GM21447 (cell line): ENCODE measurements at regions not wholly inside any gene's neighbourhood (a gene's known extent, or its start where the extent isn't known, plus 50 kb on each side); places are given as distances from the start of the nearest gene placed in this dataset.
"Not testable (repeated sequence)": the region's sequence is repeated elsewhere in the genome, so short reads cannot be mapped to it uniquely, and the experiment has no call there.

Source experiments
- ATAC-seq: cut with Tn5 transposase; IDR thresholded peaks from one replicate; pipeline ENCODE4 v1.9.1; 2021; ENCODE audit not compliant: unreplicated experiment

DNA sequence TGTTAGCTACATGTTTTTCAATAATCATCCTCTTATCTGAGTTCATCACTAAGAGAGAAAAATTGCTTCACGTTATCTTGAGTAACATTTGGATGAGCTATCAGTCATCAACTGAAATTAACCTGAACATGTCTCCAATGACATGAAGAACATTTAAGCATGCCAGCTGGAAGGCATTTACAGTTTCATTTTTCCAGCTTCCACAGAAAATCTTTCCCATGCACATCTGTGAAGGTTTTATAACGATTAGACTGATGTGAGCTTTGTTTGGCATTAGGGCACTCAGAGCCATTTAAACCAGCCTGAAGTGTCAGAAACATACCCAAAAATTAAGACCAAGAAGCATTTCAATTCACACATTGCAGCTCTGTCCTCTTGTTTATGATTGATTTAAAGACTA, 235.8 kb upstream of the ARHGEF26 start:
- ATAC-seq: no peak

DNA sequence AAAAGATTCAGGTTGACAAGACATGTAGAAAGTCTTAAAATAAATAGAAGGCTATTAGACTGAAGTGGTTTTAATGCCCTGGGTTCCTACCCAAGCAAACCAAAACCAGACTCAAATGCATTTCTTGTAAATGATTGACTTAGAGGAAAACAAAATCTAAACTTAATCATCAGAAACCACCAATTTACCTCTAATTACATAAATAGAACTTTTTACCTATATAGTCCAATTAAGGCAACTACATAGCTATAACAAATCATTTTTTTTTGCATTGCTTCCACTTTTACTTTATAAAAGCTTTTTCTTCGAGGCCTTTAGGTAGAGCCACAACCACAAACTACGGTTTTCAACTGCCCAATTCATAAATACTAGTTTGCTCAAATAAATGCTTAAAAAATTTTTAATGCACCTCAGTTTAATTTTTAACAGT, 231.3 kb upstream of the ARHGEF26 start:
- no peak for ATAC-seq

GRCh38 chr3:153892126-153892525, 229.1 kb upstream of the ARHGEF26 start:
- no peak for ATAC-seq

DNA sequence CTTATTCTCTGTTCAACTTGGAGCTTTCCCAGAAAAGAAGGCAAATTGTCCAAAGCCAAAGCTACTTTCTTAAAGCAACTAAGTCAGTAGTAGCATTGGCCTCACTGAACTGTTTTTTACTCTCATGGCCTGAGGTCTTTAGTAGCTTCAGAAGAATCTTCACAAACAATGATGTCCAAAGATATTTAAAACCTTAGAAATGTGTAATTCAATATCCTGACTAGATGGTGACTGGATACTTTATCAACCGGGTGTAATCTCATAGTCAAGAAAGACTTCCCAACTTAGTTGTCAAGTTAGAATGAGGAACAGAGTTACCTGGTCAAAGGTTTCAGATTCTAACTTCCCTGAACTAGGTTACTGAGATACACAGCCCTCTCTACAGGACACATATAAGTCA, 226.3 kb upstream of the ARHGEF26 start:
- ATAC-seq: no peak

GRCh38 chr3:153896197-153896596, 225.0 kb upstream of the ARHGEF26 start:
- no peak for ATAC-seq

GRCh38 chr3:153897025-153897723, 224.0 kb upstream of the ARHGEF26 start:
- ATAC-seq: peak; percentile 78

- peak; percentile 73 for ATAC-seq
These were observed 223.3 kb upstream of the ARHGEF26 start for GRCh38 chr3:153897842-153898241.

- no peak for ATAC-seq
These were observed 220.0 kb upstream of the ARHGEF26 start for GRCh38 chr3:153901152-153901551.

DNA sequence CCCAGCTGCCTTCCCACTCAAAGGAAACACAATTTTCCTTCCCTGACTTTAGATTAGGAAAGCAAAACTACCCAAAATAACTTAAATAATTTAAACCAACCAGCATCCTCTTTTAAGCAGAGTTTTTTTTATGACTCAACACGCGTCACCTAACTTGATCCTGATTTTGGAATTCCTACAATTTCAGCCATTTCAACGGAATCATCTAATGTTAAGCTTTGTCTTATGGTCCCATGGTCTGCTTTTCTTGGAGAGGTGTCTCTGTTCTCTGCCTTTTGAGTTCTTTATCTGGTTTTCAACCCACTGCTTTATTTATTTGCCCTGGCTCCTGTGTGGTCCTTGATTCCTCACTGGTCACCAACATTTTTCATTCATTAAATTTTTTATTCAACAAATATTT, 219.2 kb upstream of the ARHGEF26 start:
- no peak for ATAC-seq

- ATAC-seq: peak; percentile 76
These were observed 217.8 kb upstream of the ARHGEF26 start for GRCh38 chr3:153903430-153903829.

GRCh38 chr3:153906366-153906765, 214.8 kb upstream of the ARHGEF26 start:
- ATAC-seq: no peak

GRCh38 chr3:153910387-153910786, 210.8 kb upstream of the ARHGEF26 start:
- ATAC-seq: no peak

DNA sequence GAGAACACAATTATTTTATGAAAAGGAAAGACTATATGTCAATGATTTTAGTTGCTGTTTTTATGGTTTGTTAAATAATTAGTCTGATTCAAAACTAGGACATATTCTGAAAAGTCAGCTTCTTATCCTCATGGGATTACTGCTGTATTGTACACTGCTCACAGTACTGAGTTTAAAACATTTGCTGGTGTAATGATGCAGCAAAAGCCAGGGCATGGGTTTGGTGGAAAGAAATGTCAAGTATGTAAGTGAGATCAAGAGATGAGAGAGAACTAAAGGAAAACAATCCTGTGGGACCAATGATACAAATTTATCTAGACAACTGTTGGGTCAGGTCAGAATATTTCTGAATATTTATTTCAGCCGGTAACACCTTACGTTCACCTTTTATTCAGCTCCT, 210.1 kb upstream of the ARHGEF26 start:
- ATAC-seq: no peak

DNA sequence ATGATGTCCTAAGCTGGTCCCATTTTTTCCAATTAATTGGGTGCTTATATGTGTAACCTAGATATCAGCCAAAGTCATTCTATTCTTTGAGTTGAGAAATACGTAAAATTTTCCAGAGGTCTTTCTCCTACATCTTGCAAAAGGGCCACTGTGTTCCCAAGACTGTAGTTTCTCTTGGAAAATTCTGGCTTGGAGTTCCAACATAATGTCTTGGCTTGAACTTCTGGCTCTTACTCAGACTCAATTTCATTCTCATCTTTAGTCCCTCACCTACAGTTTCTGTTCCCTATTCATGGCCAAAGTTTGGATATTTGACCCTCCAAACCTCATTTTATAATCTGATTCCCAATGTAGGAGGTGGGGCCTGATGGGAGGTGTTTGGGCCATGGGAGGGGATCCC, 201.4 kb upstream of the ARHGEF26 start:
- ATAC-seq: no peak

GRCh38 chr3:153921826-153922225, 199.4 kb upstream of the ARHGEF26 start:
- no peak for ATAC-seq

- no peak for ATAC-seq
These were observed 195.2 kb upstream of the ARHGEF26 start for GRCh38 chr3:153925841-153926514.

GRCh38 chr3:153927107-153927506, 194.1 kb upstream of the ARHGEF26 start:
- ATAC-seq: no peak

DNA sequence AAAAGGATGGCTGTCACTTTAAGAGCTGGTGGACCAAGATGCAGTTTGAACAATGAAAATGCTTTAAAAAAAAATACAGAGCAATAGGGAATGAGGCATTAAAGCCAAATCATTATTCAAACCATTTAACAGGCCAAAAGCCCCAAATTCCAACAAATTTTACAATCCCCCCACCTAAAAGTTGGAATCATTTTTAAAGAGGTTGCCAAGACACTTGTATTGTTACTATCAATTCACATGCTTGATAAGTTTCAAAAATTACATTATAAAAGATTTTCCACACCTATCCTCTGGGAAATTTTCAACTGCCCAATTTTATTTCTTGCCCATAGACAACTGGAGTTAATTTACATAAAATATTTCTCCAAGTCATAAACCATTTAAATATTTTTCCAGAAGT, 192.3 kb upstream of the ARHGEF26 start:
- ATAC-seq: no peak

DNA sequence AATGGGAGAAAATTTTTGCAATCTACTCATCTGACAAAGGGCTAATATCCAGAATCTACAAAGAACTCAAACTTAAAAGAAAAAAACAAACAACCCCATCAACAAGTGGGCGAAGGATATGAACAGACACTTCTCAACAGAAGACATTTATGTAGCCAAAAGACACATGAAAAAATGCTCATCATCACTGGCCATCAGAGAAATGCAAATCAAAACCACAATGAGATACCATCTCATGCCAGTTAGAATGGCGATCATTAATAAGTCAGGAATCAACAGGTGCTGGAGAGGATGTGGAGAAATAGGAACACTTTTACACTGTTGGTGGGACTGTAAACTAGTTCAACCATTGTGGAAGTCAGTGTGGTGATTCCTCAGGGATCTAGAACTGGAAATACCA, 187.7 kb upstream of the ARHGEF26 start:
- ATAC-seq: not testable (repeated sequence)

DNA sequence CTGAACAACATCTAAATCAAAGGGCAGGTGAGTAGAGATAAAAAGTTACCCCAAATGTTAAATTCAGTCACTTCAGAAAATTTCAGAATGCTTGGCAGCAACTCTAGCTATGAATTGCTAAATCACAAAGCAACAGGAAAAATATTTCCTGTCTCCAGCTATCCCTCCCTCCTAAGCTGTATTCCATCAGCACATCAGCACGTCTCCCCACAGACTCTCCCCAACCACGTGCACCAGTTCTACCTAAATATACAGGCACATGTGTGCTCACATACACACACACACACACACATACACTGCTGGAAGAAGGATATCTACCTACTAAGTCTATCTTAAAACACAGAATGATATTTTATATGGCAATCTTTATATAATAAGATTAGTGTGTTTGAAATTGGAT, 177.1 kb upstream of the ARHGEF26 start:
- ATAC-seq: no peak

GRCh38 chr3:153951276-153951675, 169.9 kb upstream of the ARHGEF26 start:
- no peak for ATAC-seq

DNA sequence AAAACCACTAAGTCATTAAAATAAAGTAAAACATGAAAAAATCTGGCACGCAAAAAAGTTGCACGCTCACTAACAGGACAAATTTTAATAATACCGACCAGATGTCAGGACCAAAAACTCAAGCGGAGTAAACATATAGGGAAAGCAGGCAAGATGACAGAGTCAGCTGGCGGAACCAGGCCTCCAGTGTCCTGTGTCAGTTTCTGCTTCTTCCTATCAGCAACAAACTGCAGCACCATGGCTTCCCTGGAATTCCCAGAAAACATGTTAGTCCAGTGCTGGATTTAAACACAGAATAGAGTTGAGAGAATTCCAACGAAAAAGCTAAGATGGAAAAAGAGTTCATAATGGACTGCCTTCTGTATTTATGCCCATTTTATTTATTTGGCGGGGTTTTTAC, 169.1 kb upstream of the ARHGEF26 start:
- no peak for ATAC-seq

- no peak for ATAC-seq
These were observed 164.6 kb upstream of the ARHGEF26 start for GRCh38 chr3:153956613-153957012.
